Mesendoderm (in vitro differentiated cells): ENCODE measurements at regions not wholly inside any gene's neighbourhood (a gene's known extent, or its start where the extent isn't known, plus 50 kb on each side); places are given as distances from the start of the nearest gene placed in this dataset.
A peak's percentile ranks its signal among the peaks of the same experiment; 100 is the strongest.

Source experiments
- DNase-seq: peaks from one replicate; pipeline ENCODE4 v3.0.0; 2013
- H2AK5ac ChIP-seq: 2 replicates; pipeline ENCODE4 v1.6.1; 2013; ENCODE audit warnings: low read length, inconsistent platforms
- H2BK120ac ChIP-seq: 2 replicates; pipeline ENCODE4 v1.6.1; 2013; ENCODE audit warnings: low read depth, mild to moderate bottlenecking, low read length, moderate library complexity, mixed read lengths
- H2BK15ac ChIP-seq: replicated peaks from 2 replicates; pipeline ENCODE4 v1.6.1; 2013; ENCODE audit warnings: low read depth, mild to moderate bottlenecking, moderate library complexity
- H2BK5ac ChIP-seq: 2 replicates; pipeline ENCODE4 v1.6.1; 2013; ENCODE audit warnings: low read length, inconsistent platforms
- H3K18ac ChIP-seq: 2 replicates; pipeline ENCODE4 v1.6.1; 2013; ENCODE audit warnings: mild to moderate bottlenecking, low read length, mixed read lengths
- H3K23ac ChIP-seq: one replicate; pipeline ENCODE4 v1.6.1; 2013; ENCODE audit warnings: low read length
- H3K27ac ChIP-seq: 2 replicates; pipeline ENCODE4 v1.5.1; 2013; ENCODE audit warnings: low read depth, mild to moderate bottlenecking, inconsistent platforms, low read length, moderate library complexity
- H3K27me3 ChIP-seq: 2 replicates; pipeline ENCODE4 v1.6.1; 2013; ENCODE audit warnings: low read length, control low read depth, mild to moderate bottlenecking, inconsistent platforms; ENCODE audit not compliant: insufficient read depth, poor library complexity
- H3K36me3 ChIP-seq: 2 replicates; pipeline ENCODE4 v1.6.1; 2013; ENCODE audit warnings: low read length, inconsistent platforms; ENCODE audit not compliant: control insufficient read depth, insufficient read depth
- H3K4ac ChIP-seq: one replicate; pipeline ENCODE4 v1.6.1; 2013; ENCODE audit warnings: low read depth, mild to moderate bottlenecking, low read length, moderate library complexity
- H3K4me1 ChIP-seq: 2 replicates; pipeline ENCODE4 v1.6.1; 2013; ENCODE audit warnings: low read depth, low read length, inconsistent platforms; ENCODE audit not compliant: control insufficient read depth
- H3K4me2 ChIP-seq: 2 replicates; pipeline ENCODE4 v1.6.1; 2013; ENCODE audit warnings: low read length
- H3K4me3 ChIP-seq: 2 replicates; pipeline ENCODE4 v1.5.1; 2013; ENCODE audit warnings: mild to moderate bottlenecking, low read length
- H3K56ac ChIP-seq: one replicate; pipeline ENCODE4 v1.6.1; 2013; ENCODE audit warnings: low read length
- H3K79me1 ChIP-seq: 2 replicates; pipeline ENCODE4 v1.6.1; 2013; ENCODE audit warnings: low read length, inconsistent platforms
- H3K79me2 ChIP-seq: 2 replicates; pipeline ENCODE4 v1.6.1; 2013; ENCODE audit warnings: mild to moderate bottlenecking, low read length; ENCODE audit not compliant: control insufficient read depth, insufficient read depth
- H3K9ac ChIP-seq: 2 replicates; pipeline ENCODE4 v1.6.1; 2013; ENCODE audit warnings: low read length, inconsistent platforms
- H4K5ac ChIP-seq: one replicate; pipeline ENCODE4 v1.6.1; 2013; ENCODE audit warnings: low read length
- H4K8ac ChIP-seq: one replicate; pipeline ENCODE4 v1.6.1; 2013; ENCODE audit warnings: low read depth, mild to moderate bottlenecking, control low read depth, low read length, moderate library complexity
- WGBS: extraction: QIAGEN DNeasy Blood & Tissue Kit; methylation state at CpG from one replicate; pipeline ENCODE4 v1.1.7; 2013; ENCODE audit warnings: low lambda C conversion rate, missing lambda C conversion rate; ENCODE audit not compliant: insufficient coverage; ENCODE audit errors: extremely low coverage; 5-methylcytosine and 5-hydroxymethylcytosine counted together

GRCh38 chr9:1298046-1298445, 247.9 kb downstream of the DMRT2 start:
- peak; percentile 1 for DNase-seq
- Histone ChIP-seq H4K5ac (no peak overlapping the region), H3K27me3 (no peaks in the 10 kb centered on the region), H4K8ac (no peak overlapping the region), H3K4me1 (no peaks in the 10 kb centered on the region), H3K27ac (no peak overlapping the region), H3K36me3 (no peaks in the 10 kb centered on the region), H3K18ac (no peak overlapping the region), H3K79me2 (no peaks in the 10 kb centered on the region), H3K9ac (no peak overlapping the region), H3K4ac (no peak overlapping the region), H2AK5ac (no peak overlapping the region), H3K79me1 (no peaks in the 10 kb centered on the region), H2BK5ac (no peak overlapping the region), H2BK120ac (no peak overlapping the region), H3K56ac (no peak overlapping the region), H3K4me2 (no peak overlapping the region), H3K4me3 (no peak overlapping the region), H2BK15ac (no peak overlapping the region), H3K23ac (no peak overlapping the region)
- WGBS: no CpG with 5 or more reads among the region's 2 CpGs

- Histone ChIP-seq H4K8ac (no peak overlapping the region), H3K9ac (no peak overlapping the region), H3K27ac (no peak overlapping the region), H3K4me1 (no peaks in the 10 kb centered on the region), H3K4ac (no peak overlapping the region), H4K5ac (no peak overlapping the region), H2BK15ac (no peak overlapping the region), H2BK5ac (no peak overlapping the region), H3K79me2 (no peaks in the 10 kb centered on the region), H2AK5ac (no peak overlapping the region), H2BK120ac (no peak overlapping the region), H3K36me3 (no peaks in the 10 kb centered on the region), H3K4me3 (no peak overlapping the region), H3K4me2 (no peak overlapping the region), H3K56ac (no peak overlapping the region), H3K27me3 (no peaks in the 10 kb centered on the region), H3K79me1 (no peaks in the 10 kb centered on the region), H3K18ac (no peak overlapping the region), H3K23ac (no peak overlapping the region)
- no CpG with 5 or more reads among the region's 1 CpG for WGBS
- no peak for DNase-seq
Measured at GRCh38 chr9:1300941-1301340, 250.8 kb downstream of the DMRT2 start.

GRCh38 chr9:1303932-1304331, 253.8 kb downstream of the DMRT2 start:
- Histone ChIP-seq H3K27ac (no peak overlapping the region), H3K4me3 (no peak overlapping the region), H3K4me2 (no peak overlapping the region), H3K36me3 (no peaks in the 10 kb centered on the region), H3K4me1 (no peaks in the 10 kb centered on the region), H3K9ac (no peak overlapping the region), H2BK5ac (no peak overlapping the region), H3K27me3 (no peaks in the 10 kb centered on the region), H4K8ac (no peak overlapping the region), H3K23ac (no peak overlapping the region), H3K79me2 (no peaks in the 10 kb centered on the region), H3K4ac (no peak overlapping the region), H2BK120ac (no peak overlapping the region), H2AK5ac (no peak overlapping the region), H2BK15ac (no peak overlapping the region), H3K79me1 (no peaks in the 10 kb centered on the region), H3K18ac (no peak overlapping the region), H4K5ac (no peak overlapping the region), H3K56ac (no peak overlapping the region)
- WGBS: no CpG with 5 or more reads among the region's 3 CpGs
- DNase-seq: no peak

- H2BK5ac ChIP-seq: no peak overlapping the region
- H3K4me3 ChIP-seq: no peak overlapping the region
- no peaks in the 10 kb centered on the region for H3K79me2 ChIP-seq
- no peak overlapping the region for H2AK5ac ChIP-seq
- no peaks in the 10 kb centered on the region for H3K27me3 ChIP-seq
- H4K8ac ChIP-seq: no peak overlapping the region
- no peak overlapping the region for H3K4me2 ChIP-seq
- no peak overlapping the region for H3K4ac ChIP-seq
- DNase-seq: no peak
- H3K23ac ChIP-seq: no peak overlapping the region
- H3K56ac ChIP-seq: no peak overlapping the region
- no peaks in the 10 kb centered on the region for H3K36me3 ChIP-seq
- H3K4me1 ChIP-seq: no peaks in the 10 kb centered on the region
- no CpG with 5 or more reads among the region's 2 CpGs for WGBS
- no peak overlapping the region for H3K9ac ChIP-seq
- H3K79me1 ChIP-seq: no peaks in the 10 kb centered on the region
- H2BK120ac ChIP-seq: no peak overlapping the region
- H2BK15ac ChIP-seq: no peak overlapping the region
- H3K18ac ChIP-seq: no peak overlapping the region
- no peak overlapping the region for H4K5ac ChIP-seq
- no peak overlapping the region for H3K27ac ChIP-seq
Measured at GRCh38 chr9:1311462-1312042, 261.4 kb downstream of the DMRT2 start.

GRCh38 chr9:1319436-1319835, 269.3 kb downstream of the DMRT2 start:
- no peak overlapping the region for H2AK5ac ChIP-seq
- no peak overlapping the region for H3K9ac ChIP-seq
- H3K18ac ChIP-seq: no peak overlapping the region
- H3K4me3 ChIP-seq: no peak overlapping the region
- no peak overlapping the region for H4K5ac ChIP-seq
- no peak overlapping the region for H2BK120ac ChIP-seq
- no CpG with 5 or more reads among the region's 4 CpGs for WGBS
- H3K4me1 ChIP-seq: no peaks in the 10 kb centered on the region
- H3K4ac ChIP-seq: no peak overlapping the region
- no peaks in the 10 kb centered on the region for H3K27me3 ChIP-seq
- DNase-seq: no peak
- H2BK15ac ChIP-seq: no peak overlapping the region
- H2BK5ac ChIP-seq: no peak overlapping the region
- no peak overlapping the region for H4K8ac ChIP-seq
- H3K4me2 ChIP-seq: no peak overlapping the region
- H3K27ac ChIP-seq: no peak overlapping the region
- no peak overlapping the region for H3K23ac ChIP-seq
- H3K79me2 ChIP-seq: no peaks in the 10 kb centered on the region
- H3K36me3 ChIP-seq: no peaks in the 10 kb centered on the region
- no peaks in the 10 kb centered on the region for H3K79me1 ChIP-seq
- no peak overlapping the region for H3K56ac ChIP-seq

GRCh38 chr9:1320051-1320557, 269.9 kb downstream of the DMRT2 start:
- no peak overlapping the region for H3K4me2 ChIP-seq
- no peak overlapping the region for H2BK15ac ChIP-seq
- H3K18ac ChIP-seq: no peak overlapping the region
- no peak overlapping the region for H3K23ac ChIP-seq
- no peak overlapping the region for H3K9ac ChIP-seq
- no peak overlapping the region for H3K56ac ChIP-seq
- no peak overlapping the region for H4K8ac ChIP-seq
- no peak overlapping the region for H3K4ac ChIP-seq
- no peak overlapping the region for H2BK5ac ChIP-seq
- H3K4me1 ChIP-seq: no peaks in the 10 kb centered on the region
- H2AK5ac ChIP-seq: no peak overlapping the region
- no peaks in the 10 kb centered on the region for H3K36me3 ChIP-seq
- H2BK120ac ChIP-seq: no peak overlapping the region
- H3K79me2 ChIP-seq: no peaks in the 10 kb centered on the region
- H3K4me3 ChIP-seq: no peak overlapping the region
- no peaks in the 10 kb centered on the region for H3K27me3 ChIP-seq
- no peaks in the 10 kb centered on the region for H3K79me1 ChIP-seq
- no CpG with 5 or more reads among the region's 5 CpGs for WGBS
- no peak overlapping the region for H4K5ac ChIP-seq
- H3K27ac ChIP-seq: no peak overlapping the region
- no peak for DNase-seq
